Esophagus (tissue), 2 donors: ENCODE measurements at regions not wholly inside any gene's neighbourhood (a gene's known extent, or its start where the extent isn't known, plus 50 kb on each side); places are given as distances from the start of the nearest gene placed in this dataset.

Source experiments
- H3K27ac ChIP-seq, 2 donors: one replicate each; pipeline ENCODE4 v1.5.1; 2013; ENCODE audit warnings: low read depth in 2 of 2, mild to moderate bottlenecking in 2 of 2, inconsistent platforms in 1 of 2, low read length in 1 of 2, moderate library complexity in 1 of 2
- H3K27me3 ChIP-seq, 2 donors: one replicate each; pipeline ENCODE4 v1.6.1; 2013; ENCODE audit warnings: low read length in 2 of 2, control low read depth in 1 of 2, mild to moderate bottlenecking in 1 of 2; ENCODE audit not compliant: insufficient read depth in 2 of 2, control insufficient read depth in 1 of 2
- H3K36me3 ChIP-seq, 2 donors: one replicate each; pipeline ENCODE4 v1.6.1; 2013; ENCODE audit warnings: low read length in 1 of 2; ENCODE audit not compliant: control insufficient read depth in 2 of 2, insufficient read depth in 2 of 2
- H3K4me1 ChIP-seq, 2 donors: one replicate each; pipeline ENCODE4 v1.6.1; 2013; ENCODE audit warnings: low read length in 1 of 2; ENCODE audit not compliant: control insufficient read depth in 2 of 2, insufficient read depth in 2 of 2
- H3K4me3 ChIP-seq, 2 donors: one replicate each; pipeline ENCODE4 v1.5.1; 2013; ENCODE audit warnings: low read length in 2 of 2, mild to moderate bottlenecking in 2 of 2, low read depth in 1 of 2, moderate library complexity in 1 of 2
- H3K9me3 ChIP-seq, 2 donors: one replicate each; pipeline ENCODE4 v1.6.1; 2013; ENCODE audit warnings: mild to moderate bottlenecking in 2 of 2, low read depth in 1 of 2, low read length in 1 of 2, moderate library complexity in 1 of 2; ENCODE audit not compliant: control insufficient read depth in 2 of 2, insufficient read depth in 1 of 2
- WGBS, 2 donors: extraction: QIAGEN DNeasy Blood & Tissue Kit; methylation state at CpG; one replicate each; pipeline ENCODE4 v1.1.7; 2013; 5-methylcytosine and 5-hydroxymethylcytosine counted together
- donor health status: healthy with polysubstance abuse.
- donor health status: Bipolar disorder and iron deficiency.

- Histone ChIP-seq H3K4me1 (no peaks in the 10 kb centered on the region), H3K27me3 (no peaks in the 10 kb centered on the region), H3K9me3 (no peaks in the 10 kb centered on the region), H3K27ac (no peak overlapping the region), H3K4me3 (no peak overlapping the region), H3K36me3 (no peaks in the 10 kb centered on the region)
- 53 to 68% methylated on average over 1 of the region's 1 CpG for WGBS, 2 donors
Measured at GRCh38 chr18:34280000-34280399, 55.3 kb upstream of the NOL4 start.

GRCh38 chr18:34280653-34281052 is 55.9 kb upstream of the NOL4 start:
- Histone ChIP-seq H3K27me3 (no peaks in the 10 kb centered on the region), H3K4me1 (no peaks in the 10 kb centered on the region), H3K36me3 (no peaks in the 10 kb centered on the region), H3K9me3 (no peaks in the 10 kb centered on the region), H3K27ac (no peak overlapping the region), H3K4me3 (no peak overlapping the region)
- WGBS, 2 donors = 74 to 79% methylated on average over 4 of the region's 4 CpGs

GRCh38 chr18:34281290-34281689 is 56.6 kb upstream of the NOL4 start:
- 65 to 76% methylated on average over 2 of the region's 2 CpGs for WGBS, 2 donors
- no peak overlapping the region for H3K4me3 ChIP-seq
- H3K27ac ChIP-seq = no peak overlapping the region
- no peaks in the 10 kb centered on the region for H3K9me3 ChIP-seq
- H3K36me3 ChIP-seq = no peaks in the 10 kb centered on the region
- no peaks in the 10 kb centered on the region for H3K4me1 ChIP-seq
- no peaks in the 10 kb centered on the region for H3K27me3 ChIP-seq

- no peaks in the 10 kb centered on the region for H3K36me3 ChIP-seq
- H3K27ac ChIP-seq = no peak overlapping the region
- H3K4me1 ChIP-seq = no peaks in the 10 kb centered on the region
- WGBS, 2 donors = 64 to 65% methylated on average over 3 of the region's 3 CpGs
- no peak overlapping the region for H3K4me3 ChIP-seq
- H3K9me3 ChIP-seq = no peaks in the 10 kb centered on the region
- no peaks in the 10 kb centered on the region for H3K27me3 ChIP-seq
Measured at GRCh38 chr18:34281722-34282121, 57.0 kb upstream of the NOL4 start.

- Histone ChIP-seq H3K4me3 (no peak overlapping the region), H3K27me3 (no peaks in the 10 kb centered on the region), H3K27ac (no peak overlapping the region), H3K36me3 (no peaks in the 10 kb centered on the region), H3K9me3 (no peaks in the 10 kb centered on the region), H3K4me1 (no peaks in the 10 kb centered on the region)
- 50 to 58% methylated on average over 1 of the region's 1 CpG for WGBS, 2 donors
Measured at GRCh38 chr18:34283506-34283905, 58.8 kb upstream of the NOL4 start.

- Histone ChIP-seq H3K27me3 (no peaks in the 10 kb centered on the region), H3K4me1 (no peaks in the 10 kb centered on the region), H3K9me3 (no peaks in the 10 kb centered on the region), H3K27ac (no peak overlapping the region), H3K36me3 (no peaks in the 10 kb centered on the region), H3K4me3 (no peak overlapping the region)
Measured at GRCh38 chr18:34287825-34288224, 63.1 kb upstream of the NOL4 start.

GRCh38 chr18:34292594-34292993 is 67.9 kb upstream of the NOL4 start:
- H3K9me3 ChIP-seq = no peaks in the 10 kb centered on the region
- H3K4me3 ChIP-seq = no peak overlapping the region
- no peaks in the 10 kb centered on the region for H3K27me3 ChIP-seq
- no peaks in the 10 kb centered on the region for H3K36me3 ChIP-seq
- H3K4me1 ChIP-seq = no peaks in the 10 kb centered on the region
- no peak overlapping the region for H3K27ac ChIP-seq
- 44 to 48% methylated on average over 2 of the region's 2 CpGs for WGBS, 2 donors

- no peaks in the 10 kb centered on the region for H3K9me3 ChIP-seq
- no peaks in the 10 kb centered on the region for H3K4me1 ChIP-seq
- no peak overlapping the region for H3K4me3 ChIP-seq
- H3K27me3 ChIP-seq = no peaks in the 10 kb centered on the region
- H3K36me3 ChIP-seq = no peaks in the 10 kb centered on the region
- H3K27ac ChIP-seq = no peak overlapping the region
Measured at GRCh38 chr18:34297287-34297686, 72.6 kb upstream of the NOL4 start.

GRCh38 chr18:34299828-34300227 is 75.1 kb upstream of the NOL4 start:
- Histone ChIP-seq H3K9me3 (no peaks in the 10 kb centered on the region), H3K27ac (no peak overlapping the region), H3K4me1 (no peaks in the 10 kb centered on the region), H3K36me3 (no peaks in the 10 kb centered on the region), H3K4me3 (no peak overlapping the region), H3K27me3 (no peaks in the 10 kb centered on the region)
- WGBS, 2 donors = 67 to 71% methylated on average over 3 of the region's 3 CpGs

GRCh38 chr18:34311468-34311867 is 86.8 kb upstream of the NOL4 start:
- Histone ChIP-seq H3K36me3 (no peaks in the 10 kb centered on the region), H3K27ac (no peak overlapping the region), H3K9me3 (no peaks in the 10 kb centered on the region), H3K4me3 (no peak overlapping the region), H3K4me1 (no peaks in the 10 kb centered on the region), H3K27me3 (no peaks in the 10 kb centered on the region)
- 27 to 38% methylated on average over 1 of the region's 1 CpG for WGBS, 2 donors
